GM19438 (cell line): ENCODE measurements at regions not wholly inside any gene's neighbourhood (a gene's known extent, or its start where the extent isn't known, plus 50 kb on each side); places are given as distances from the start of the nearest gene placed in this dataset.

ENCODE experiments used
- ATAC-seq: cut with Tn5 transposase; IDR thresholded peaks from one replicate; pipeline ENCODE4 v1.9.1; 2021; ENCODE audit warnings: low read depth; ENCODE audit not compliant: unreplicated experiment

DNA sequence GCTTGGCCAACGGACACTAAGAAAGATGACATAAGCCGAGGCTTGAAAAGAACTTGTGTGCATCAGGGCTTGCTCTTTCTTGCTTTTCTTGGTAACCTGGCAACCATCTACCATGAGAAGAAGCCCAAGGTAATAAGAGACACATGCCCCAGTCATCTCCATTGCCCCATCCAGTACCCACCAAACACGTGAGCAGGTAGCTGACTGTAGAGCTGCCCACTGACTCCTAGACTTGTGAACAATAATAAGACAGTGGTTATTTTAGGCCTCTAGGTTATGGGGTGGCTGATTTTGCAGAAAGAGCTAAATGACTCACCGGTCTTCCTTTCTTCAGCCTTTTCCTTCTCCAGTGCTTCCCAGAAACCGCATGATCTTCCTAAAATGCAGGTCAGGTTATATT lies 105.0 kb upstream of the JUN start:
- ATAC-seq: no peak

- no peak for ATAC-seq
These were observed 106.3 kb upstream of the JUN start for GRCh38 chr1:58890113-58890512.

DNA sequence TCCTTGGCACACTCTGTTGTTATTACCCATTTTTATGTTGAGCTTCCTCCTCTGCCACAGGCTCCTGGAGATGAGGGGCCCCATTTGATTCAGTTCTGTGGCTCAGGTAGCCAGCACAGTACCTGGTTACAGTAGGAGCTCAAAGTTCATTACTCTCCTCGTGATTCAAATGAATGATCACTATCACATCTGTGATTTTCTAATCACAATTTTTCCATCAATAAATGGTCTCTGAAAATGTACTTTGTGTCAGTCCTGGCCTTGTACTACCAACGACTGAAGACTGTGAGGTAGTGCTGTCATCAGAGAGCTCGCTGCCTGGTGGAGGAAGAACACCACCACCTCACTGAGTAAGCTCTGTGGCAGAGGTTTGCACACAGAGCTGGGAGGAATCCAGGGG lies 106.8 kb upstream of the JUN start:
- ATAC-seq: no peak

GRCh38 chr1:58891347-58891746 lies 107.5 kb upstream of the JUN start:
- ATAC-seq: no peak

GRCh38 chr1:58893257-58893869 lies 109.5 kb upstream of the JUN start:
- no peak for ATAC-seq

GRCh38 chr1:58895082-58895481 lies 111.2 kb upstream of the JUN start:
- no peak for ATAC-seq

GRCh38 chr1:58895559-58896145 lies 111.8 kb upstream of the JUN start:
- no peak for ATAC-seq

- no peak for ATAC-seq
These were observed 112.7 kb upstream of the JUN start for GRCh38 chr1:58896246-58897183.

DNA sequence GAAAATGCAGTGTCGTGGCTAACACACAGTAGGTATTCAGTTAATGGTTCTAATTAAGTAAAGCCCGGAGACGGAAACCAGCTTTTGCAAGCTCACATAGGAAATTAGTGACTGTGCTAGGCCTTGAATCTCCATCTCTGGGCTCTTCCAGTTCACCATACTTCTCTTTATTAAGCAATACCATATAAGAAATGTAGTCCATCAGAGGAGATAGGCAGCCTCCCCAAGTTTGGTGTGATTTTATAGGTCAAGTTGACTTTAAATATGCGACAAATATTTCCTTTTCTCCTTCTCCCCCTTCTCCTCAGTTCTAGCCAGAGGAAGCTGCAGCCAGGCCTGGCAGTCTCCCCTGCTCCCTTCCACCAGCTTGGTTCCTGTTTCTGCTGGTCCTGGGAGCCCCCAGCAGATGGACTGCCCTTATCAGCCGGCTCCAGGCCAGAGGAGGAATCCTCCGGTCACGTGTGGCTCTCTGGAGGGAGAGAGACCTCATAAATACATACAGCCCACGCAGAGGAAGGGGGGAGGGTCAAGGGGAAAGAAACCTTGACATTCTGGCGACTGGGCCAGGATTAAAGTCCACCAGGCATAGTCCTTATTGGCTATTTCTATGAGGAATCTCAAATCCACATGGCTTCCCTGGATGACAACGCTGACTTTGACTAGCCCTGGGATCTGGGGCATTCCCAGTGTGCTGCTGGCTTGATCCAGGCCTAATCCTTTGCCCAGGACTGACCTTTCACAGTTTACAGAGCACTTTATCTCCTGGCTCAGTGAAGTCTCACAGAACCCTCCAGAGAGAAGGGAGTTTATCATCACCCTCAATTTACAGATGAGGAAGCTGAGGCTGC lies 115.1 kb upstream of the JUN start:
- ATAC-seq: no peak

DNA sequence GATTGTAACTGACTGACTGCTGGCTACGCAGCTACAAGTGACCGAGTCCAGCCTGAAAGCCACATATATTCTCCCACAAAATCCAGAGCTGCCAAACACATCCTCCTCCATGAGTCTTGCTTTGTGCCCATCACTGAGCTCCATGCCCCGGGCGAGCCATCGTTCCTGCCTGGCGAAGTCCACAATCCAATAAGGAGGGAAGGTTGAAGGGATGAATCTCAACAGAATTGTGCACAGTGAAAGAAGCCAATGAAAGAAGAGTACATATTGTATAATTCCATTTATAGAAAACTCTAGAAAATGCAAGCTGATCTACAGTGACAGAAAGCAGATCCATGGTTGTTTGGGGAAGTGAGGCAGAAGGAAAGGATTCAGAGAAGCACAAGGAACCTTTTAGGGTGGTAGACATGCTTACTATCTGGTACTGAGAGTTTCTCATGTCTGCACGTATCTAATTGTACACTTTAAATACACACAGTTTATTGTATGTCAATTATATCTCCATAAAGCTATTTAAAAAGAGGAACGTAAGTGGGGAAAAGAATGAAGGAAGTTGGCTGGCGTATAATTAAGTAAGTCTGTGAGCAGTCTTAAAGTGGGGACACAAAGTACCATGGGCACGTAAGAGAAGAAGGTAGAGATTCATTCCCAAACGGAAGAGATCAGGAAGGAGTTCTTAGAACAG lies 115.9 kb upstream of the JUN start:
- no peak for ATAC-seq

- no peak for ATAC-seq
These were observed 116.5 kb upstream of the JUN start for GRCh38 chr1:58900396-58900795.

DNA sequence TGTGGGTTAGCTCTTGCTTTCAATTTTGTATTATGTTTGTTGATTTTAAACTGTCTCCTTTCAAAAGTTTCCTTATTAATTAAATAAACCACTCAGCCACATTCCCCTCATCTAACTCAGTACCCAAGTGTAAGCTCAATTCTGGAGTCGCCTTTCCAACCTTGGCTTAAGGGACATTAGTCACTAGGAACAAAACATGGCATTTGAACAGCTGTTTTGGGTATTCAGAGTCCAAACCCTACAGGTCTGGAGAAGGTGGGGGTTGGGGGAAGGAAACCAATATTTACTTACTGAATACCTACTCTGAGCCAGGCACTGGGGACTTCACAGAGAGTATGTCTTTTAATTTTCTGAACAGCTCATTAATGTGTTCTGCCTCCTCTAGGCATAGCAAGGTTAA lies 117.2 kb upstream of the JUN start:
- no peak for ATAC-seq

- no peak for ATAC-seq
These were observed 119.1 kb upstream of the JUN start for GRCh38 chr1:58902830-58903513.

DNA sequence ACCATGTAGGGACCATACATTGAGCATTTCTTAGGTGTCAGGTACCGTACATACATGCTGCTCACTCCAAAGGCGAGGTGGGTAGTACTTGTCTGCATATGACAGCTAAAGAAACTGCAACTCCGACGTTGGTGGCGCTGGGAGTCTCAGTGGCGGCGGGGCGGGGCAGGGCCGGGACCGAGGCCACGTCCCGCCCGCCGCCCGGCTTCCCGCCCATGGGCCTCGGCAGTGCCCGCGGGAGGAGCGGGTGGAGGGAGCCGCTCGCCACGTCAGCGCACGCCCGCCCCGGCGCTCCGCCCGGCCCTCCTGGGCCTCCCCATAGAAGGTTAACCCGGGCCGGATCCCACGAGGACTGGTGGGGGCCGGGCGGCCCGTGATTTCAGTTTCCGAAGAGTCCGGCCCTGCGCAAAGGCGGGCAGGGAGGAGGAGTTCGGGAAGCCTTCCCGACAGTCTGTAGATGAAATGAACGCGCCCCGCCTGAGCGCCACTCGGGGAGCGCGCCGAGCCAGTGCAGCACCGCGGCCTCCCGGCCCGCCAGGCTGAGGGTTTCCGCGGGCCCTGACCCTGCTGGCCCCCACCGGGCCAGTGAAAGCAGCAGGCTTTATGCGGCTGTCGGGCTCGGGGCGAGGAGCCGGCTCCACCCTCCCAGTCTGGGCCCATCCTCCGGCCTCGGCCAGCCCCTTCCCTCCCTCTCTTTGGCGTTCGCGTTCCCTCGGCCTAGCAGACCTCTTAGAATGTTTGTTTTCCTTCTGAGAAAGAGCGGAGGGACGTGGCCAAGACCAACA lies 119.9 kb upstream of the JUN start:
- ATAC-seq: peak; percentile 90

- no peak for ATAC-seq
These were observed 120.7 kb upstream of the JUN start for GRCh38 chr1:58904299-58905125.

- no peak for ATAC-seq
These were observed 121.3 kb upstream of the JUN start for GRCh38 chr1:58905126-58905490.

DNA sequence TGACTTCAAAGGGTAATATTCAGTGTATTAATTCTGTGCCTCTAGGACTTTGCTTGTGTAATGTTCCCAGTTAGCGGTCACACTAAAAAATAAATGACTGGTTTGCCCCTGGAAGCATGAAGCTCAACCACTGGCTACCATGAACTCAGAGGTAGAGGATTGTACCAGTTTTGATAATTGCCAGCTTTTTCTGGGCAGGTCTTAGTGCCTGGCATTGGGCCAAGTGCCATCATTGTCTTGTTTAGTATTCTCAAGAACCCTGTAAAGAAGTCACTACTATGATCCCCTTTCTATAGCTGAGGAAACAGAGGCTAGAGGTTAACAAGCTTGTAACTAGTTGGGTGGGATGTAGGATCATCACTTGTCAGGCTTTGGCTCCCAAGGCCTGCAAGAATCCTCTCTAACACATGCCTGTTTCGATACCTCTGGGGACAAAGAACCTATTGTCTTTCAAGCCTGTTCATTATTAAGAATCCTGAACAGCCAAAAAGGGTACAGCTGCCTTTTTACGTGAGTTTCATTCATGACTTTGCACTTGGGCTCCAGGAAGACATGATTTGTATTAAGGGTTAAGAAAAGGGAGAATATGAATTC lies 121.9 kb upstream of the JUN start:
- no peak for ATAC-seq

- ATAC-seq: no peak
These were observed 123.6 kb upstream of the JUN start for GRCh38 chr1:58907398-58907797.
